HEK293T (cell line): ENCODE measurements at regions not wholly inside any gene's neighbourhood (a gene's known extent, or its start where the extent isn't known, plus 50 kb on each side); places are given as distances from the start of the nearest gene placed in this dataset.

Experiments
- BHLHE40 ChIP-seq: fragments of 450-650 bp; IDR thresholded peaks from 2 replicates; pipeline ENCODE4 v1.6.1; 2016; ENCODE audit warnings: mild to moderate bottlenecking, moderate library complexity, borderline replicate concordance
- ELF4 ChIP-seq: fragments of 450-650 bp; IDR thresholded peaks from 2 replicates; pipeline ENCODE4 v1.6.1; 2017; ENCODE audit warnings: antibody characterized with exemption
- FOXA1 ChIP-seq: fragments of 450-650 bp; IDR thresholded peaks from 2 replicates; pipeline ENCODE4 v1.6.1; 2016; ENCODE audit warnings: mild to moderate bottlenecking
- FOXK2 ChIP-seq: fragments of 450-650 bp; IDR thresholded peaks from 2 replicates; pipeline ENCODE4 v1.6.1; 2016; ENCODE audit warnings: mild to moderate bottlenecking
- FOXM1 ChIP-seq: fragments of 450-650 bp; IDR thresholded peaks from 2 replicates; pipeline ENCODE4 v1.6.1; 2017; ENCODE audit warnings: mild to moderate bottlenecking, borderline replicate concordance
- LEF1 ChIP-seq: fragments of 450-650 bp; IDR thresholded peaks from 2 replicates; pipeline ENCODE4 v1.6.1; 2017; ENCODE audit warnings: mild to moderate bottlenecking, borderline replicate concordance
- PKNOX1 ChIP-seq: fragments of 450-650 bp; IDR thresholded peaks from 2 replicates; pipeline ENCODE4 v1.6.1; 2016
- SP1 ChIP-seq: fragments of 450-650 bp; IDR thresholded peaks from 2 replicates; pipeline ENCODE4 v1.6.1; 2017
- SUZ12 ChIP-seq: fragments of 450-650 bp; IDR thresholded peaks from 2 replicates; pipeline ENCODE4 v1.6.1; 2016; ENCODE audit warnings: mild to moderate bottlenecking
- TARDBP ChIP-seq: fragments of 450-650 bp; IDR thresholded peaks from 2 replicates; pipeline ENCODE4 v1.6.1; 2016

GRCh38 chr14:87656315-87656714, 336.7 kb downstream of the GALC start:
- TF ChIP-seq SUZ12, result no peak
- no peak for TF ChIP-seq FOXA1
- no peak for TF ChIP-seq BHLHE40
- TF ChIP-seq SP1, result no peak
- no peak for TF ChIP-seq FOXK2
- no peak for TF ChIP-seq PKNOX1
- TF ChIP-seq LEF1, result no peak
- no peak for TF ChIP-seq TARDBP
- TF ChIP-seq ELF4, result no peak
- no peak for TF ChIP-seq FOXM1
